Stimulated activated CD4-positive, alpha-beta T cell treated with anti-CD3 and anti-CD28 coated beads, Interleukin-15, amount 100 ng/mL, for 48 hours (primary cell): ENCODE measurements at regions not wholly inside any gene's neighbourhood (a gene's known extent, or its start where the extent isn't known, plus 50 kb on each side); places are given as distances from the start of the nearest gene placed in this dataset.
"Not testable (repeated sequence)": the region's sequence is repeated elsewhere in the genome, so short reads cannot be mapped to it uniquely, and the experiment has no call there.

Experiments used
- DNase-seq, 2 donors: peaks; one replicate each; pipeline ENCODE4 v3.0.0-alpha.2; 2020; ENCODE audit warnings: low read depth in 2 of 2

GRCh38 chr13:31517599-31517998 lies 221.7 kb upstream of the RXFP2 start:
- DNase-seq, result no peak

- DNase-seq, result no peak
Measured at GRCh38 chr13:31518645-31519044, 220.7 kb upstream of the RXFP2 start.

DNA sequence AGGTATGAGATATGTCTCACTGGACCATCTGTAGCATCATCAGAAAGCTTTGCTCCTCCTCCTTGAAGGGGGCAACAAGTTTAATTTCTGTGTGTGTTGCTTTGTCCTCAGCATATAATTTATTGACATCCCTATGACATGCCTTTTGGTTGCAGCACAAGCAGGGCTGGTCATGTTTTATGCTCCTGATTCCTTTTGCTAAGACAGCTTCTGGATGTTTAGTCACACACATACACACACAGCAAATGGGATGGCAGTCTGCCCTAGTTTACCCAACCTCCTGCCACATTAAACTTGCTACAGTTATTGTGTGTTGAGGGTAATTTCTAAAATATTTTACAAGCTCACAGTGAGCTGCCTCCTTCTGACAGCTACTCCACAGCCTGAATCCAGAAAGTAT lies 217.9 kb upstream of the RXFP2 start:
- DNase-seq, result no peak

- no peak for DNase-seq
Measured at GRCh38 chr13:31522396-31522795, 216.9 kb upstream of the RXFP2 start.

DNA sequence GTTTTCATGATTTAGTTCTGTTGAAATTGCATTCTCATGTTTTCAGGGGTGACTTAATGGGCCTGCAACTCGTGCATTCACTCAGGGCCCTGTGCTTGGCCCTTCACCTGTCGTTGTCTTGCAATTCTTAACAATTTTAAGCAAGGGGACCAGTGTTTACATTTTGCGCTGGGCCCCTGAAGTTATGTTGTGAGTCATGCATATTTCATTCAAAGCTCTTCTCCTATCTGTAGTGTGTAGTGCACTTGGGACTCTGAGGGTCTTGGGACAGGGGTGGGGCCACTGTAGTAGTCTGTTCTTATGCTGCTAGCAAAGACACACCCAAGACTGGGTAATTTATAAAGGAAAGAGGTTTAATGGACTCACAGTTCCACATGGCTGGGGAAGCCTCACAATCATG lies 211.2 kb upstream of the RXFP2 start:
- DNase-seq, result no peak

DNA sequence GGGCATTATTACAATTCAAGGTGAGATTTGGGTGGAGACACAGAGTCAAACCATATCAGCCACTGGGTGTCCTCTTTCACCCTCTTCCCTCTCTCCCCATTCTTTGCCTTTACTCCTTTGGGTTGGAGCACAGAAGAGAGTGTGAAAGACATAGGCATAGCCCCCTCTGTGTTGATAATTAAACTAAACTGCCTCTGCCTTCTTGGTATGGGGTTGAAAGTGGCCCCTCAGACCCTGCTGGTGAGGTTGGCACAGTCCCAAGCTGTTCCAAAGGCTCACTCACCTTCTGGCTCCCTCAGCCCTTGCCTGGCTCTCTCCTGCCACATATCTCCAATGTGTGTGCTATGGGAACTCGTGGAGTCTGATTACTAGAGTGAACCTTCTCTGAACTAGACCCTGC lies 210.6 kb upstream of the RXFP2 start:
- no peak for DNase-seq

- DNase-seq, result no peak
Measured at GRCh38 chr13:31530922-31531321, 208.4 kb upstream of the RXFP2 start.

DNA sequence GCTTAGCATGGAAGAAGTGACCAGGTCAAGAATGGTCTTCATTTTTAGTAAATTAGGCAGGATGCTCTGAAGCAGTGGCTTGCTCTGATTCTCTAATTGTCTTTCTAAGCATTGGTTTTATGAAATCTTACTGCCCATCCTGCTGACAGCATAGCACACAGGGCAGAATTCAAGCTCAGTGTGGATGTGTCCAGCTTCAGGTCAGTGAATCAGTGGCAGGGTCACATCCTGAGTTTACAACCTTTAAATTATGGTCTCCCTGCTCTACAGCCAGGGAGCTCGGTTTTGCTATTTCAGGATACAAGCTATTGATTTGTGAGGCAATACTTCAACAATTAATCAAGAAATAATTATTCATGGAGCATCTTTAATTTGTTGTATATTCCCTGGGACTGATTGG lies 202.3 kb upstream of the RXFP2 start:
- no peak for DNase-seq

DNA sequence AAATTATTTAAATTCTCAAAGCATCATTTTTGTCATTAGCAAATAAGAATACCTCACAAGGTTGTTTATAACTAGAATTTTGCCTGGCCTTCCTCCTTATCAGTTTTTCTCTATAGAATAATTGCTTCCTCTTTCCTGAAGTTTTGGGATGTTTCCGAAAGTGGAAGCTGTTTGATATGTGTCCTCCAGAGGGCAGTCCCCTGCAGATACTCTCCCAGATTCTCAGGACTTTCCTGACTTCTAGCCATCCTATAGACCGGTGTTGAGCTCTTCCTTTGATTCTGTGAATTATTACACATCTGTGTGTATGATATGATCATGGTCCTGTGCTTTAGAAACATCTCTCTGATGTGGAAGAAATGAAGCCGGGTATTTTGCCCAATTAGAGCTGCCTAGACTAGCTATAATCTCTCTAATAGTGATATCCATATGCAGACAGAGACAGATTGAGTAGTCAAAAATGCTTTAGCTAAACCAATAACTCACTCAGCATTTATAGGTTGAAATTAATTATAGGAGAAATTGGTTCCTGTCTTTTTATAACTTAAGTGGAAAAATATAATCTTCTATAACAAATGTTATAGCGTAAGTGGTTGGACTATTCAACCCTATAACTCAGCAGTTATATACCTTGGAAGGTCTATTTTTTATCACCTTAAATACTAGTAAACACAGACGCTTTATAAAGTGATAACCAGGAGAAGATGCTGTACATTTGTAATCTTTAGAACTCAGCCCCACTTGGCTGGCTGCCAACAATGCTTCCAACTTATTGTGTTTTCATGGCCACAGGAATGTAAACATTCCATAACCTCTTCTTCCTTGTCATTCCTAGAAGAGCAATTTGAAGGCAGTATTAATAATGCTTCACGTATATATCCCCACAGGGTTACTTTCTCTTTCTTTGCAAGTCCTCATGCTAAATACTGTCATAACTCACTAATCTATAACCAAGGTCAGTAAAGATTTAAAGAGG lies 201.0 kb upstream of the RXFP2 start:
- no peak for DNase-seq

- DNase-seq, result no peak
Measured at GRCh38 chr13:31540281-31540680, 199.0 kb upstream of the RXFP2 start.

DNA sequence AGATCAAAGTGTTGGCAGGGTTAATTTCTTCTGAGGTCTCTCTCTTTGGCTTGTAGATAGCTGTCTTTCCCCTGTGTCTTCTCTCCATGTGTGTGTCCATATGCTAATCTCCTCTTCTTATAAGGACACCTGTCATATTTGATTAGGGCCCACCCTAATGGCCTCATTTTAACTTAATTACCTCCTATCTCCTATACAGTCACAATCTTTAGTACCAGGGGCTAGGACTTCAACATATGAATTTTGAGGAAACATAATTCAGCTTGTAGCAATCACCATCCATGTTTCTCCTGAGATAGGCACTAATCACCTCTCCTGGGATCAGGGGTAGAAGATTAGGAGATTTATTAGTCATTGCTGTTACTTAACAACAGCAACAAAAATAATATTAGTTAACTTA lies 196.1 kb upstream of the RXFP2 start:
- no peak for DNase-seq

GRCh38 chr13:31545616-31546015 lies 193.7 kb upstream of the RXFP2 start:
- DNase-seq, result no peak

GRCh38 chr13:31556376-31556775 lies 182.9 kb upstream of the RXFP2 start:
- DNase-seq, result no peak

GRCh38 chr13:31584221-31584620 lies 155.1 kb upstream of the RXFP2 start:
- not testable (repeated sequence) for DNase-seq

GRCh38 chr13:31587698-31588266 lies 151.5 kb upstream of the RXFP2 start:
- no peak for DNase-seq

- no peak for DNase-seq
Measured at GRCh38 chr13:31588316-31588715, 151.0 kb upstream of the RXFP2 start.

GRCh38 chr13:31588893-31589292 lies 150.4 kb upstream of the RXFP2 start:
- no peak for DNase-seq

- no peak for DNase-seq
Measured at GRCh38 chr13:31591642-31592233, 147.6 kb upstream of the RXFP2 start.

GRCh38 chr13:31594056-31594455 lies 145.3 kb upstream of the RXFP2 start:
- DNase-seq, result no peak

GRCh38 chr13:31595563-31595962 lies 143.8 kb upstream of the RXFP2 start:
- no peak for DNase-seq

GRCh38 chr13:31598990-31599389 lies 140.3 kb upstream of the RXFP2 start:
- no peak for DNase-seq

- DNase-seq, result no peak
Measured at GRCh38 chr13:31605076-31605860, 134.1 kb upstream of the RXFP2 start.
